Osteocyte (in vitro differentiated cells): ENCODE measurements at regions not wholly inside any gene's neighbourhood (a gene's known extent, or its start where the extent isn't known, plus 50 kb on each side); places are given as distances from the start of the nearest gene placed in this dataset.

ENCODE experiments used
- DNase-seq: peaks from one replicate; pipeline ENCODE4 v3.0.0; 2021; ENCODE audit warnings: mixed read lengths; ENCODE audit not compliant: unreplicated experiment; ENCODE audit errors: extremely low spot score
- H3K27ac Mint-ChIP-seq: one replicate; pipeline ENCODE4 v1.8.0; 2021; ENCODE audit warnings: mild to moderate bottlenecking, mixed read lengths; ENCODE audit not compliant: unreplicated experiment
- H3K27me3 Mint-ChIP-seq: one replicate; pipeline ENCODE4 v1.8.0; 2021; ENCODE audit warnings: mixed read lengths; ENCODE audit not compliant: unreplicated experiment
- H3K36me3 Mint-ChIP-seq: one replicate; pipeline ENCODE4 v1.8.0; 2021; ENCODE audit warnings: mixed read lengths; ENCODE audit not compliant: unreplicated experiment
- H3K4me1 Mint-ChIP-seq: one replicate; pipeline ENCODE4 v1.8.0; 2021; ENCODE audit warnings: mixed read lengths; ENCODE audit not compliant: unreplicated experiment
- H3K4me3 Mint-ChIP-seq: one replicate; pipeline ENCODE4 v1.8.0; 2021; ENCODE audit warnings: mild to moderate bottlenecking, moderate library complexity, mixed read lengths; ENCODE audit not compliant: unreplicated experiment
- H3K9me3 Mint-ChIP-seq: one replicate; pipeline ENCODE4 v1.8.0; 2021; ENCODE audit warnings: mixed read lengths; ENCODE audit not compliant: unreplicated experiment
- CTCF ChIP-seq: fragments of 200-600 bp; sonication (generic); IDR thresholded peaks from 2 replicates; pipeline ENCODE4 v1.5.0; 2021; ENCODE audit warnings: antibody characterized with exemption, mild to moderate bottlenecking, moderate library complexity

GRCh38 chr7:26533217-26533616 lies 241.6 kb downstream of the SNX10 start:
- no peaks in the 10 kb centered on the region for H3K36me3 Mint-ChIP-seq
- TF ChIP-seq CTCF, result no peak
- no peak overlapping the region for H3K27ac Mint-ChIP-seq
- no peak for DNase-seq
- no peak overlapping the region for H3K4me3 Mint-ChIP-seq
- H3K27me3 Mint-ChIP-seq, result no peaks in the 10 kb centered on the region
- no peaks in the 10 kb centered on the region for H3K9me3 Mint-ChIP-seq
- no peaks in the 10 kb centered on the region for H3K4me1 Mint-ChIP-seq

- Mint-ChIP-seq H3K9me3 (no peaks in the 10 kb centered on the region), H3K27me3 (no peaks in the 10 kb centered on the region), H3K36me3 (no peaks in the 10 kb centered on the region), H3K27ac (no peak overlapping the region), H3K4me1 (no peaks in the 10 kb centered on the region), H3K4me3 (no peak overlapping the region)
- DNase-seq, result peak; percentile 59
- TF ChIP-seq CTCF, result no peak
These were observed 243.2 kb downstream of the SNX10 start for GRCh38 chr7:26534649-26535482.

- DNase-seq, result no peak
- Mint-ChIP-seq H3K4me3 (no peak overlapping the region), H3K27me3 (no peaks in the 10 kb centered on the region), H3K27ac (no peak overlapping the region), H3K36me3 (no peaks in the 10 kb centered on the region), H3K4me1 (no peaks in the 10 kb centered on the region), H3K9me3 (no peaks in the 10 kb centered on the region)
- TF ChIP-seq CTCF, result no peak
These were observed 243.9 kb downstream of the SNX10 start for GRCh38 chr7:26535483-26536007.

- TF ChIP-seq CTCF, result no peak
- H3K4me3 Mint-ChIP-seq, result no peak overlapping the region
- no peaks in the 10 kb centered on the region for H3K36me3 Mint-ChIP-seq
- DNase-seq, result peak; percentile 44
- H3K27me3 Mint-ChIP-seq, result no peaks in the 10 kb centered on the region
- H3K4me1 Mint-ChIP-seq, result no peaks in the 10 kb centered on the region
- H3K27ac Mint-ChIP-seq, result no peak overlapping the region
- no peaks in the 10 kb centered on the region for H3K9me3 Mint-ChIP-seq
These were observed 246.6 kb downstream of the SNX10 start for GRCh38 chr7:26538216-26538615.

GRCh38 chr7:26538689-26539088 lies 247.0 kb downstream of the SNX10 start:
- H3K27ac Mint-ChIP-seq, result no peak overlapping the region
- H3K4me1 Mint-ChIP-seq, result no peaks in the 10 kb centered on the region
- H3K27me3 Mint-ChIP-seq, result no peaks in the 10 kb centered on the region
- no peak overlapping the region for H3K4me3 Mint-ChIP-seq
- DNase-seq, result no peak
- H3K9me3 Mint-ChIP-seq, result no peaks in the 10 kb centered on the region
- no peak for TF ChIP-seq CTCF
- H3K36me3 Mint-ChIP-seq, result no peaks in the 10 kb centered on the region
